GM10248 (cell line): ENCODE measurements at regions not wholly inside any gene's neighbourhood (a gene's known extent, or its start where the extent isn't known, plus 50 kb on each side); places are given as distances from the start of the nearest gene placed in this dataset.

Source experiments
- CTCF ChIA-PET: fragments of 300-600 bp; sonication (Branson Sonifier 250); formaldehyde crosslinking; extraction: SDS; loops from one replicate; lab custom pipeline; 2021; ENCODE audit warnings: antibody characterized with exemption; lab: Yijun Ruan, JAX
- POLR2A ChIA-PET: fragments of 350-650 bp; sonication (Branson Sonifier 250); formaldehyde crosslinking; extraction: SDS; loops from one replicate; lab custom pipeline; 2020; ENCODE audit warnings: antibody characterized with exemption; lab: Yijun Ruan, JAX
- DNase-seq: peaks from one replicate; pipeline ENCODE4 v3.0.0; 2012; ENCODE audit errors: extremely low spot score
- TF ChIP-seq, protein P1 (sequence below): IDR thresholded peaks from 2 replicates; pipeline ENCODE4 v1.5.1; 2012; ENCODE audit warnings: mild to moderate bottlenecking, low read depth; ENCODE audit errors: extremely low read depth, missing control alignments, control extremely low read depth

DNA sequence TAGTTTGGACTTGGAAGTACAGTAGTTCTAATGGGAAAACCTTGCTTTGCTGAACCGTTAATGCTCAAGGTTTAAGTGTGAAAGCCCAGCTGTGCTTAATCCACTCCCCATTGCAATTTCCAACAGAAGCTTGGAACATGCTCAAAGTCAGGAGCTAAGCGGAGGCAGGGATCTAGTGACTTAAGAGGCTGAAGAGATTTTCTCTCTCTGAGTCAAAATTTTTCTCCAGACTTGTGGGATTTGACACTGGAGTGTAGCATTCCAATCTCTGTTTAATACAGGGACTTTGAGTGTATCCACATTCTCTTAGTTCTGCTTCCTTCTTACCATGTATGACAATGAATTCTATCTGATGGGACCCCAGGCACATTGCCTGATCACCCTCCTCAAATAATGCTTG lies 471.8 kb downstream of the KIF4B start:
- POLR2A ChIA-PET: no interaction called here
- TF ChIP-seq, protein P1, sequence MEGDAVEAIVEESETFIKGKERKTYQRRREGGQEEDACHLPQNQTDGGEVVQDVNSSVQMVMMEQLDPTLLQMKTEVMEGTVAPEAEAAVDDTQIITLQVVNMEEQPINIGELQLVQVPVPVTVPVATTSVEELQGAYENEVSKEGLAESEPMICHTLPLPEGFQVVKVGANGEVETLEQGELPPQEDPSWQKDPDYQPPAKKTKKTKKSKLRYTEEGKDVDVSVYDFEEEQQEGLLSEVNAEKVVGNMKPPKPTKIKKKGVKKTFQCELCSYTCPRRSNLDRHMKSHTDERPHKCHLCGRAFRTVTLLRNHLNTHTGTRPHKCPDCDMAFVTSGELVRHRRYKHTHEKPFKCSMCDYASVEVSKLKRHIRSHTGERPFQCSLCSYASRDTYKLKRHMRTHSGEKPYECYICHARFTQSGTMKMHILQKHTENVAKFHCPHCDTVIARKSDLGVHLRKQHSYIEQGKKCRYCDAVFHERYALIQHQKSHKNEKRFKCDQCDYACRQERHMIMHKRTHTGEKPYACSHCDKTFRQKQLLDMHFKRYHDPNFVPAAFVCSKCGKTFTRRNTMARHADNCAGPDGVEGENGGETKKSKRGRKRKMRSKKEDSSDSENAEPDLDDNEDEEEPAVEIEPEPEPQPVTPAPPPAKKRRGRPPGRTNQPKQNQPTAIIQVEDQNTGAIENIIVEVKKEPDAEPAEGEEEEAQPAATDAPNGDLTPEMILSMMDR: no peak
- CTCF ChIA-PET: no interaction called here
- DNase-seq: no peak

DNA sequence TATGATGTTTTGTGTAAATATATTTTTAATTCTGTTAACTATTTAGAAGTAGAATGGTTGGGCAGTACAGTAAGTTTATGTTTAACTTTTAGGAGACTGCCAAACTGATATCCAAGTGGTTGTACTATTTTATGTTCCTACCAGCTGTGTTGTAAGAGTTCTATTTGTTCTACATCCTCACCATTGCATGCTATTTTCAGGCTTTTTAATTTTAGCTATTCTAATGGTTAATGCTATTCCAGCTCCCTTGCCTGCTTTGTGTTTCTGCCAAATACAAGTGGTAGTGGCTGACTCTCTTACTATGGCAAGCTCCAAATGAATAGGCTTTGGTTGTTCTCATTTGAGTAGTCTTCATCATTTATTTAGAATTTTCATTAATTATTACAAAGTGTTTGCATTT lies 476.4 kb downstream of the KIF4B start:
- TF ChIP-seq, protein P1: no peak
- DNase-seq: no peak
- ChIA-PET CTCF (no interaction called here), POLR2A (no interaction called here)

DNA sequence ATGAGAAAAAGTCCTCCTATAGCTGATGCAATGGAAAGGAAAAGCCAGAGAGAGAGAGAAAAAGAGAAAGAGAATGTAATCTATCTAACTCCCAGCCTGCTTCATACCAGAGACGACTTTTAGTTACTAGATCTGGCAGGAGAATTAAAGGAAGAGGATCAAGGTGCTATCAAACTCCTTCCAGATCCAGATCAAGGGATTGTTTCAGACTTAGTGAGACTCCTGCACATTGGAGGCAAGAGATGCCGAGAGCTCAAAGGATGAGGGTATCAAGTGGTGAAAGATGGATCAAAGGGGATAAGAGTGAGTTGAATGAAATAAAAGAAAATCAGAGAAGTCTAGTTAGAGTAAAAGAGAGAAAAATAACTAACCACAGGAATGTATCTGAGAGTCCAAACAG lies 478.6 kb downstream of the KIF4B start:
- POLR2A ChIA-PET: no interaction called here
- TF ChIP-seq, protein P1: no peak
- CTCF ChIA-PET: no interaction called here
- DNase-seq: no peak

DNA sequence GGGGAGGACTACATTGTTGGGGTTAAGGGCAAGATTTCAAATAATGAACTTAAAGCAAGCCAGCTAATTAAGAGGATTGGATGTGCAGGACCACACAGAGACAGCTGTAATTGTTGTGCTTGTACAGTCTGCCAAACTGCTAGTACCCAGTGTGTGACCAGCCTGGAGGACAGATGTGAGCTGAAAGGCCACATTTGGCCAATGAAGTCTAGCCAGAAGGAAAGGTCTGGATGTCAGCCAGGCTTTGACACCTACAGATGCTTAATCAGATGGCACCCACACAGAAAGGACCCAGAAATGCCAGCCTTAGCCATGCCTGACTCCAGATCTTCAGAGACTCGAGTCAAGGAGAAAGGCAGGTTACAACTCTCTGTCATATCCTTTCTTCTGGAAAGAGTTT lies 491.1 kb downstream of the KIF4B start:
- ChIA-PET POLR2A (no interaction called here), CTCF (no interaction called here)
- no peak for DNase-seq
- TF ChIP-seq, protein P1: no peak

DNA sequence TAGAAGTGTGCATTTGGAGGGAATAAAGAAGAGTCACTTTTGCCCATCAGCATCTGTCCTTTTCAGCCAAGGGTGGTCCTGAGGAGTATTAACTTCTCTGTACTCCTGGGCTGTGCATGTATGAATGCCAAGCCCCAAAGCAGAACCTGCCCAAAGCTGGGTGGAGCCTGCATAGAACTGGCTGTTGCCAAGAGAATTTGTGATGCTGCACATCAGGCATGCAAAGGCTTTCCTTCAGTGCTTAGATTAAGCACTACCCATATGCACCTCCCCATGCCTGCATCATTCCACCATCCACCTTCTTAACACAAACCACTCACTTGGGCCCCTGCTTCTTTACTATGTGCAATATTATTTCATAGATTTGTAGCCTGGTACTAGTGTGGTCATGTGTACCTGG lies 493.8 kb downstream of the KIF4B start:
- DNase-seq: no peak
- POLR2A ChIA-PET: no interaction called here
- CTCF ChIA-PET: no interaction called here
- TF ChIP-seq, protein P1: no peak

DNA sequence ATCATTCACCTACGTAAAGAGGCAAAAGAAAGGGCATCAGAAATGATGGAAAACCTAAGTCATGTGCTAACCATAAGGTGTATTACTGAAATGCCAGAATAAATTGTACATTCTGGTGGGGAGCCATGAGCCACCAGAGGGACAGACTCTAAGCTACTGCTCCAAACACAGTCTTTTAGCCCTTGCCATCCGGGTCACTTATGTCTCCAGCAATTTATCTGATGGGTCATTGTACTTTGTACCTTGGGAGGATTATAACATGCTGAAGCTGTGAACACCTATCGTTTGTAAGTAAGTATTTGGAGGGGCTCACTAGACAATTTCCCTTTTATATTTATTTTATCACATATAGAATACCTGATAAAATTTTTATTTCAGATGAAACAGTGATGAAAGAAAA lies 495.1 kb downstream of the KIF4B start:
- POLR2A ChIA-PET: no interaction called here
- TF ChIP-seq, protein P1: no peak
- no peak for DNase-seq
- CTCF ChIA-PET: interaction anchor here (1.2 kb wide), 1 partner anchor 8 kb away, joined by 3 read pairs; no protein-coding TSS in a partner anchor

DNA sequence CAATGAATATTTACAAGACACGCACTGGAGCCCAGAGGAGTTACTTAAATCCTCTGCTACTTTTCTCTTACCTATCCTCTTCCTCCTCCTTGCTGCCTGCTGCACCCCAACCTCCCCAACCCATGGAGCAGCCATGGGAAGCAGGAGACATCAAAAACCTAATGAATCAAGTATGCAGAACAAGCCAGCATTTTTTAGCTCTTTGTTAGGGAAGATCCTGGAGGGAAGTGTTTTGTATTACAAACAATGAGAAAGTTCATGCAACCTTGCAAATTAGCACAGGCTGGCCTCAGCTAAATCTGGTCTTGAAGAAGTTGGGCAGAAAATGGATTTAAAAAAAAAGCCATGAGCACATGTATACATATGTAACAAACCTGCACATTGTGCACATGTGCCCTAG lies 498.8 kb downstream of the KIF4B start:
- ChIA-PET POLR2A (no interaction called here), CTCF (no interaction called here)
- DNase-seq: no peak
- TF ChIP-seq, protein P1: no peak
